Hepatocyte (in vitro differentiated cells): ENCODE measurements at regions not wholly inside any gene's neighbourhood (a gene's known extent, or its start where the extent isn't known, plus 50 kb on each side); places are given as distances from the start of the nearest gene placed in this dataset.
"Not testable (repeated sequence)": the region's sequence is repeated elsewhere in the genome, so short reads cannot be mapped to it uniquely, and the experiment has no call there.

Experiments used
- DNase-seq: peaks from one replicate; pipeline ENCODE4 v3.0.0-alpha.2; 2016; ENCODE audit warnings: low spot score
- H2AFZ ChIP-seq: fragments of 200-600 bp; sonication (generic); 2 replicates; pipeline ENCODE4 v1.6.0; 2016; ENCODE audit warnings: antibody characterized with exemption, mild to moderate bottlenecking
- H3K27ac ChIP-seq: fragments of 200-600 bp; sonication (generic); 2 replicates; pipeline ENCODE4 v1.5.1; 2016; ENCODE audit warnings: mild to moderate bottlenecking
- H3K27me3 ChIP-seq: fragments of 200-600 bp; sonication (generic); 2 replicates; pipeline ENCODE4 v1.6.1; 2016
- H3K36me3 ChIP-seq: fragments of 200-600 bp; sonication (generic); replicated peaks from 2 replicates; pipeline ENCODE4 v1.5.1; 2016; ENCODE audit warnings: low read depth; ENCODE audit not compliant: insufficient read depth
- H3K4me1 ChIP-seq: fragments of 200-600 bp; sonication (generic); 2 replicates; pipeline ENCODE4 v1.5.1; 2016; ENCODE audit warnings: mild to moderate bottlenecking, moderate library complexity; ENCODE audit not compliant: insufficient read depth
- H3K4me2 ChIP-seq: fragments of 200-600 bp; sonication (generic); 2 replicates; pipeline ENCODE4 v1.6.0; 2016
- H3K4me3 ChIP-seq: fragments of 200-600 bp; sonication (generic); 2 replicates; pipeline ENCODE4 v1.5.1; 2016; ENCODE audit warnings: mild to moderate bottlenecking
- H3K79me2 ChIP-seq: fragments of 200-600 bp; sonication (generic); 2 replicates; pipeline ENCODE4 v1.6.0; 2017; ENCODE audit warnings: mild to moderate bottlenecking
- H3K9me2 ChIP-seq: fragments of 200-600 bp; sonication (generic); replicated peaks from 2 replicates; pipeline ENCODE4 v1.6.0; 2017; ENCODE audit warnings: mild to moderate bottlenecking; ENCODE audit not compliant: insufficient read depth
- H3K9me3 ChIP-seq: fragments of 200-600 bp; sonication (generic); 2 replicates; pipeline ENCODE4 v1.5.1; 2016; ENCODE audit warnings: low read depth, mild to moderate bottlenecking
- H4K20me1 ChIP-seq: fragments of 200-600 bp; sonication (generic); 2 replicates; pipeline ENCODE4 v1.6.0; 2016; ENCODE audit warnings: mild to moderate bottlenecking; ENCODE audit not compliant: insufficient read depth, poor library complexity, severe bottlenecking
- EZH2 ChIP-seq: fragments of 200-600 bp; sonication (generic); IDR thresholded peaks from 2 replicates; pipeline ENCODE4 v1.6.1; 2016; ENCODE audit warnings: antibody characterized with exemption, mild to moderate bottlenecking, borderline replicate concordance
- EZH2phosphoT487 ChIP-seq: fragments of 200-600 bp; sonication (generic); IDR thresholded peaks from one replicate; pipeline ENCODE4 v1.6.1; 2018; ENCODE audit warnings: antibody characterized with exemption, mild to moderate bottlenecking, low read depth, moderate library complexity; ENCODE audit not compliant: unreplicated experiment, severe bottlenecking
- WGBS: methylation state at CpG from one replicate; pipeline ENCODE4 v1.1.6; 2016; ENCODE audit warnings: low lambda C conversion rate; ENCODE audit errors: missing lambda C conversion rate; 5-methylcytosine and 5-hydroxymethylcytosine counted together
- TF ChIP-seq, protein P1 (sequence below): fragments of 200-600 bp; sonication (generic); IDR thresholded peaks from 2 replicates; pipeline ENCODE4 v1.5.1; 2016; ENCODE audit warnings: antibody characterized with exemption, mild to moderate bottlenecking; ENCODE audit not compliant: poor library complexity

DNA sequence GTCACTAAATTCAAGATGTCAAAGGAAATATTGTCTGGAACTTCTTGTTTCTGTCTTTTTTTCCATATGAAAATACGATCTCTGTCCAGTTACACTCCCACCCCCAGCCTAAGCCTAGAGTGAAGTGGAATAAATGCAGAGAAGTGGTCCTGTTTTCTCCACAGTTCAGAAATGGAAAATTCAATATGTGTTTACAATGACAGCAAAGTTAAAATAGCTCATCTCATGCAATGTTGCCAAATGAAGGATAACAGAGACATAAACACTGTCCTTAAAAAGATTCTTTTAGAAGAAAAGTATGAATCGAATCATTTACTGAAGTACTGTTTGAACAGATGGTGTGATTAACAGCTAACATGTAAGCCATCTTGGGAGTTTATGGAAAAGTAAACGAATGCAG is 160.8 kb upstream of the STK26 start:
- DNase-seq: no peak
- no peaks in the 10 kb centered on the region for H4K20me1 ChIP-seq
- no peak overlapping the region for H2AFZ ChIP-seq
- TF ChIP-seq EZH2 (no peak), EZH2phosphoT487 (no peak)
- TF ChIP-seq, protein P1, sequence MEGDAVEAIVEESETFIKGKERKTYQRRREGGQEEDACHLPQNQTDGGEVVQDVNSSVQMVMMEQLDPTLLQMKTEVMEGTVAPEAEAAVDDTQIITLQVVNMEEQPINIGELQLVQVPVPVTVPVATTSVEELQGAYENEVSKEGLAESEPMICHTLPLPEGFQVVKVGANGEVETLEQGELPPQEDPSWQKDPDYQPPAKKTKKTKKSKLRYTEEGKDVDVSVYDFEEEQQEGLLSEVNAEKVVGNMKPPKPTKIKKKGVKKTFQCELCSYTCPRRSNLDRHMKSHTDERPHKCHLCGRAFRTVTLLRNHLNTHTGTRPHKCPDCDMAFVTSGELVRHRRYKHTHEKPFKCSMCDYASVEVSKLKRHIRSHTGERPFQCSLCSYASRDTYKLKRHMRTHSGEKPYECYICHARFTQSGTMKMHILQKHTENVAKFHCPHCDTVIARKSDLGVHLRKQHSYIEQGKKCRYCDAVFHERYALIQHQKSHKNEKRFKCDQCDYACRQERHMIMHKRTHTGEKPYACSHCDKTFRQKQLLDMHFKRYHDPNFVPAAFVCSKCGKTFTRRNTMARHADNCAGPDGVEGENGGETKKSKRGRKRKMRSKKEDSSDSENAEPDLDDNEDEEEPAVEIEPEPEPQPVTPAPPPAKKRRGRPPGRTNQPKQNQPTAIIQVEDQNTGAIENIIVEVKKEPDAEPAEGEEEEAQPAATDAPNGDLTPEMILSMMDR: no peak
- H3K4me2 ChIP-seq: no peak overlapping the region
- H3K27ac ChIP-seq: no peak overlapping the region
- no peaks in the 10 kb centered on the region for H3K4me1 ChIP-seq
- H3K9me2 ChIP-seq: no peaks in the 10 kb centered on the region
- no peaks in the 10 kb centered on the region for H3K36me3 ChIP-seq
- H3K79me2 ChIP-seq: no peaks in the 10 kb centered on the region
- 51% methylated on average over 3 of the region's 3 CpGs for WGBS
- no peaks in the 10 kb centered on the region for H3K9me3 ChIP-seq
- H3K4me3 ChIP-seq: no peak overlapping the region
- no peaks in the 10 kb centered on the region for H3K27me3 ChIP-seq

DNA sequence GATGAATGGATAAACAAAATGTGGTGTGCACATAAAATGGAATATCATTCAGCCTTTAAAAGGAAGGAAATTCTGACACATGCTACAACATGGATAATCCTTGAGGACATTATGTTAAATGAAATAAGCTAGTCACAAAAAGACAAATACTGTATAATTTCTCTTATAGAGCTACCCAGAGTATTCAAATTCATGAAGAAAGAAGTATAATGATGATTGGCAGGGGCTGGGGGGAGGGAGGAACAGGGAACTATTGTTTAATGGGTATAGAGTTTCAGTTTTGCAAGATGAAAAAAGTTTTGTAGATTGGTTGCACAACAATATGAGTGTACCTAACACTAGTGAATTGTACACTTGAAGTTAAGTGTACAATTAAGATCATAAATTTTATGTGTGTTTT is 153.9 kb upstream of the STK26 start:
- TF ChIP-seq EZH2 (no peak), EZH2phosphoT487 (no peak)
- TF ChIP-seq, protein P1: no peak
- H2AFZ ChIP-seq: no peak overlapping the region
- DNase-seq: no peak
- H4K20me1 ChIP-seq: no peaks in the 10 kb centered on the region
- H3K27ac ChIP-seq: no peak overlapping the region
- H3K4me2 ChIP-seq: no peak overlapping the region
- no peaks in the 10 kb centered on the region for H3K4me1 ChIP-seq
- no peaks in the 10 kb centered on the region for H3K9me2 ChIP-seq
- no peaks in the 10 kb centered on the region for H3K79me2 ChIP-seq
- H3K4me3 ChIP-seq: no peak overlapping the region
- H3K36me3 ChIP-seq: no peaks in the 10 kb centered on the region
- no peaks in the 10 kb centered on the region for H3K27me3 ChIP-seq
- H3K9me3 ChIP-seq: peaks cover 6% of the 10 kb centered on the region

DNA sequence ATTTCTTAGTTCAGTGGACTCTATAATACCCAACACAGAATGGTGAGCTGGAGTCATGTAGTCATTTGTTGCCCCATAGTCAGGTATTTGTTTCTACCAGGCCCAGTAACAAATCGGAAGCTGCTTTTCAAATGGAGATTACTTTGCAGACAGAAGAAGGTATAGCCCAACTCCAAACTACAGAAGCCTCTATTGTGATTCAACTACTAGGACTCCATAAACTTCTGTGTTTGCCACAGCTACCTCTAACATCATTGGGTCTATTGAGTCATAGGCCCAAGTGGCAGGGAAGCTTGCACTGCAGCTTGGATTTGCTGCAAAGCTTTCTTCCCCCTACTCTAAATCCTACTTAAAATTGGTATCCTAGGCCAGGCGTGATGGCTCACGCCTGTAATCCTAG is 148.8 kb upstream of the STK26 start:
- Histone ChIP-seq H2AFZ (no peak overlapping the region), H3K4me1 (no peaks in the 10 kb centered on the region), H3K4me3 (no peak overlapping the region), H3K9me2 (no peaks in the 10 kb centered on the region), H3K79me2 (no peaks in the 10 kb centered on the region), H3K27me3 (no peaks in the 10 kb centered on the region), H4K20me1 (no peaks in the 10 kb centered on the region), H3K9me3 (no peaks in the 10 kb centered on the region), H3K36me3 (no peaks in the 10 kb centered on the region), H3K27ac (no peak overlapping the region), H3K4me2 (no peak overlapping the region)
- DNase-seq: no peak
- TF ChIP-seq, protein P1: no peak
- no peak for TF ChIP-seq EZH2
- no peak for TF ChIP-seq EZH2phosphoT487
- WGBS: 90% methylated on average over 3 of the region's 3 CpGs

DNA sequence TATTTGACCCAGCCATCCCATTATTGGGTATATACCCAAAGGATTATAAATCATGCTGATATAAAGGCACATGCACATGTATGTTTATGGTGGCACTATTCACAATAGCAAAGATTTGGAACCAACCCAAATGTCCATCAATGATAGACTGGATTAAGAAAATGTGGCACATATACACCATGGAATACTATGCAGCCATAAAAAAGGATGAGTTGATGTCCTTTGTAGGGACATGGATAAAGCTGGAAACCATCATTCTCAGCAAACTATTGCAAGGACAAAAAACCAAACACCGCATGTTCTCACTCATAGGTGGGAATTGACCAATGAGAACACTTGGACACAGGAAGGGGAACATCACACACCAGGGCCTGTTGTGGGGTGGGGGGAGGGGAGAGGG is 147.3 kb upstream of the STK26 start:
- H3K27me3 ChIP-seq: not testable (repeated sequence)

More for the DNA sequence above, 147.3 kb upstream of the STK26 start:
- not testable (repeated sequence) for H3K4me2 ChIP-seq, DNase-seq, H3K4me3 ChIP-seq, H3K9me3 ChIP-seq, H3K79me2 ChIP-seq, H3K27ac ChIP-seq, H4K20me1 ChIP-seq, H2AFZ ChIP-seq, H3K4me1 ChIP-seq, H3K9me2 ChIP-seq, H3K36me3 ChIP-seq
- 92% methylated on average over 1 of the region's 1 CpG for WGBS
